ENCODE measurements at regions not wholly inside any gene's neighbourhood (a gene's known extent, or its start where the extent isn't known, plus 50 kb on each side); places are given as distances from the start of the nearest gene placed in this dataset.

DNA sequence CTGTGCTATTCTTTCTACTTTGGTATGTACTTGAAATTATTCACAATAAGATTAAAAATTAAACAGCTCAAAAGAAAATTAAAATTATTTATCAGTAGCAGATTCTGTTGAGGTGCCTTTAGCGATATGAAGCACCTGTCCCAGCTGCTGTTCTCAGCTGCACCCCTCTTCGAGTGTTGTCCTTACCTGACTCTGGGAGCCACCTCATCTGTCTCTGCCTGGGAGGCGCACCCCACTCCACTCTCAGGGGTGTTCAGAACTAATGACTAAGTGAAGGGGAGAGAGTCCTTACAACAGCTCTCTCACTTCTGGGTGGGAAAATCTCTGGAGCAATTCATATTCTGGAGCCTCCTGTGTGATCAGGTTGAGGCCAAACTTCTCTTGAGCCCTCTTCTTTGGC, 745.7 kb downstream of the RFPL4B start:
- no peaks in the 10 kb centered on the region for H3K27me3 Mint-ChIP-seq (ENCODE audit: low read depth, poor library complexity)
- no peak overlapping the region for H3K27ac Mint-ChIP-seq
- H3K4me3 Mint-ChIP-seq, result no peak overlapping the region
- no peaks in the 10 kb centered on the region for H3K4me1 Mint-ChIP-seq
- DNase-seq, result no peak
- H3K36me3 Mint-ChIP-seq (ENCODE audit: low read depth), result peaks cover 9% of the 10 kb centered on the region
- H3K9me3 Mint-ChIP-seq, result peaks cover 23% of the 10 kb centered on the region
- TF ChIP-seq, protein P1, sequence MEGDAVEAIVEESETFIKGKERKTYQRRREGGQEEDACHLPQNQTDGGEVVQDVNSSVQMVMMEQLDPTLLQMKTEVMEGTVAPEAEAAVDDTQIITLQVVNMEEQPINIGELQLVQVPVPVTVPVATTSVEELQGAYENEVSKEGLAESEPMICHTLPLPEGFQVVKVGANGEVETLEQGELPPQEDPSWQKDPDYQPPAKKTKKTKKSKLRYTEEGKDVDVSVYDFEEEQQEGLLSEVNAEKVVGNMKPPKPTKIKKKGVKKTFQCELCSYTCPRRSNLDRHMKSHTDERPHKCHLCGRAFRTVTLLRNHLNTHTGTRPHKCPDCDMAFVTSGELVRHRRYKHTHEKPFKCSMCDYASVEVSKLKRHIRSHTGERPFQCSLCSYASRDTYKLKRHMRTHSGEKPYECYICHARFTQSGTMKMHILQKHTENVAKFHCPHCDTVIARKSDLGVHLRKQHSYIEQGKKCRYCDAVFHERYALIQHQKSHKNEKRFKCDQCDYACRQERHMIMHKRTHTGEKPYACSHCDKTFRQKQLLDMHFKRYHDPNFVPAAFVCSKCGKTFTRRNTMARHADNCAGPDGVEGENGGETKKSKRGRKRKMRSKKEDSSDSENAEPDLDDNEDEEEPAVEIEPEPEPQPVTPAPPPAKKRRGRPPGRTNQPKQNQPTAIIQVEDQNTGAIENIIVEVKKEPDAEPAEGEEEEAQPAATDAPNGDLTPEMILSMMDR (IDR thresholded peaks at IDR 0.05), result no peak

DNA sequence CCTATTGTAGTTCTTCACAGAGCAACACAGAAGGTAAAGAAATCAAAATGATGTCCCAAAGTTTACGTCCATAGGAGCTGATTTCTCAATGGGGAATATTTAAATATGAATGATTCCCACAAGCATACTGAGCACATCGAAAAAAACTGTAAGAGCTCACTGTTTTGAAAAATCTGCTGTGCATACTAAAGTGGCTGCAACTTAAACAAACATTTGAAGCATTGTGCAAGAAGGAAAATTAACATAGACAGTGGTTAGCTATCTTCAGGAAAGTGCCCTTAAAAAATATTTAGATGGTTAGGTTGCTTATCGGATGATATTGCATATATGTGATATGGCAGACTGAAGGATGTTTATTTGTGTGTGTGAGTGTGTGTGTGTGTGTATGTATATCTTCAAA, 747.6 kb downstream of the RFPL4B start:
- peaks cover 16% of the 10 kb centered on the region for H3K9me3 Mint-ChIP-seq
- no peak for DNase-seq
- no peak overlapping the region for H3K27ac Mint-ChIP-seq
- H3K4me1 Mint-ChIP-seq, result no peaks in the 10 kb centered on the region
- peaks cover 16% of the 10 kb centered on the region for H3K36me3 Mint-ChIP-seq (ENCODE audit: low read depth)
- H3K4me3 Mint-ChIP-seq, result no peak overlapping the region
- TF ChIP-seq, protein P1 (IDR thresholded peaks at IDR 0.05), result no peak
- no peaks in the 10 kb centered on the region for H3K27me3 Mint-ChIP-seq (ENCODE audit: low read depth, poor library complexity)

DNA sequence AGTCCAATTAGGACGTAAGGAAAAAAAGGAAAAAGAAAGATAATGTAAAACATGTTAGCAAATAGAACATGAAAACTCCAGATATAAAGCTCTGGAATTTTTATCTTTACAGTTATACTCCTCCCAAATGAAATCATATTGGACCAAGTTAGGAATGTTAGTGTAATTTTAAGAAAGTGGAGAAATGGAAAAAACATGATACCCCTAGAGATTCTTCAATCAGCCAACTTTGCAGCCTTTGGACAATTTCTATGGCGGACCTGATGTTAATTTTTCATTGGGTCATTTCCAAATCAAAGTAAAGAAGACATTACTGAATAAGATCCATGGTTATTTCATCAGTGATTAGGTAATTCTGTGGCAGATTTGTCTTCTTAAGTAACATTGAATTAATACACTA, 748.7 kb downstream of the RFPL4B start:
- H3K9me3 Mint-ChIP-seq, result peaks cover 16% of the 10 kb centered on the region
- TF ChIP-seq, protein P1 (IDR thresholded peaks at IDR 0.05), result no peak
- H3K36me3 Mint-ChIP-seq (ENCODE audit: low read depth), result peaks cover 16% of the 10 kb centered on the region
- H3K27me3 Mint-ChIP-seq (ENCODE audit: low read depth, poor library complexity), result no peaks in the 10 kb centered on the region
- no peak overlapping the region for H3K27ac Mint-ChIP-seq
- DNase-seq, result no peak
- no peaks in the 10 kb centered on the region for H3K4me1 Mint-ChIP-seq
- no peak overlapping the region for H3K4me3 Mint-ChIP-seq

DNA sequence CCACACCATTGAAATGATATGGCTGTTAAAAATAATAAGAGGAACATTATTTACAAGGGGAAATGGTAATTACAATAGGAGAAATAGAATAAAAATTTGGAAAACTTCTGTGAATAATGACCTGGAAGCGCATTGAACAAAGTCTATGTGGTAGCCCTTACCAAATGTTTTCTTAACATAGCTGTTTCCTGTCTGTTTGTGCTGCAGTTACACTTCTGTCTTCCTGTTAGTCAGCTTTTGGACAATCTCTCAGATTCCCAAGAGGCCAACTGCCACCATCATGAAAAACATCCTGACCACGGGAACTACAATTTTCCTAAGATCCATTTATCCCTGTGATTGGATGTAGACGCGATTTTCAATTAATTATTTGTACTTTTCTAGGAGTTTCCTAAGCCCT, 754.4 kb upstream of the MARCKS start:
- H3K4me3 Mint-ChIP-seq, result no peak overlapping the region
- H3K9me3 Mint-ChIP-seq, result peaks cover 11% of the 10 kb centered on the region
- DNase-seq, result no peak
- H3K27ac Mint-ChIP-seq, result peak overlapping the region; percentile 67
- TF ChIP-seq, protein P1 (IDR thresholded peaks at IDR 0.05), result no peak
- peaks cover 18% of the 10 kb centered on the region for H3K4me1 Mint-ChIP-seq
- H3K36me3 Mint-ChIP-seq (ENCODE audit: low read depth), result peaks cover 7% of the 10 kb centered on the region
- H3K27me3 Mint-ChIP-seq (ENCODE audit: low read depth, poor library complexity), result no peaks in the 10 kb centered on the region

DNA sequence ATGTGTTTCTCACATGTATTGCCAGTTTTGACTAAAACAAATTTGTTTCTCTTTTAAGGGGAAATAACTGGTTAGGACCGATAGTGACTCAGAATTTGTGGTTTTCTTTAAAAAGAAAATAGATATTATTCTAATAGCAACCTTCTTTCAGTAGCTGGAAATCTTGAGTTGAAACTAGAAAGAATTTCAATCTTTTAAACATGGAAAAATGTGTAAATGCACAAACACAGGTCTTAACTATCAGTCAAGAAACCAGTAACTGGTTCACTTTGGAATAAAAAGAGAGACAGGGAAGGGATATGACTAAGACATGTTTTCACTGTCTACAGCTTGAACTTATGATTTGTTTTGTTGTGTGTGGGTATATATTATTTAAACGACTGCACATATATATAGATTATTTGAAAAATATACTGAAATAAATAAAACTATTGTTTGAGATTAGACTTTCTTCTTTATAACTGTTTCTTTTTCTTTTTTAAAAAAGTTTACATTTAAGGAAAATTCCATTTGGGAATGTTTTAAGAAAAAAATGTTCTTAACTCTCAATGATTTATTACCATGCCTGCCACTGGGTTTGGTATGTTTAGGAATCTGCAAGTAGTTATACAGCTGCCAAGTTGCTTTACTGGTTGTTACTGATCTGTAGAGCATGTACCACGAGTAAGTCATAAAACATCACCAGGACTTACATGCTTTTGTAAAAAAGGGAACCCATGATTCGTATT, 753.3 kb upstream of the MARCKS start:
- TF ChIP-seq, protein P1 (IDR thresholded peaks at IDR 0.05), result no peak
- DNase-seq, result no peak
- no peaks in the 10 kb centered on the region for H3K36me3 Mint-ChIP-seq (ENCODE audit: low read depth)
- peaks cover 14% of the 10 kb centered on the region for H3K9me3 Mint-ChIP-seq
- H3K27ac Mint-ChIP-seq, result peak overlapping the region; percentile 21
- H3K27me3 Mint-ChIP-seq (ENCODE audit: low read depth, poor library complexity), result no peaks in the 10 kb centered on the region
- no peak overlapping the region for H3K4me3 Mint-ChIP-seq
- H3K4me1 Mint-ChIP-seq, result peaks cover 18% of the 10 kb centered on the region

DNA sequence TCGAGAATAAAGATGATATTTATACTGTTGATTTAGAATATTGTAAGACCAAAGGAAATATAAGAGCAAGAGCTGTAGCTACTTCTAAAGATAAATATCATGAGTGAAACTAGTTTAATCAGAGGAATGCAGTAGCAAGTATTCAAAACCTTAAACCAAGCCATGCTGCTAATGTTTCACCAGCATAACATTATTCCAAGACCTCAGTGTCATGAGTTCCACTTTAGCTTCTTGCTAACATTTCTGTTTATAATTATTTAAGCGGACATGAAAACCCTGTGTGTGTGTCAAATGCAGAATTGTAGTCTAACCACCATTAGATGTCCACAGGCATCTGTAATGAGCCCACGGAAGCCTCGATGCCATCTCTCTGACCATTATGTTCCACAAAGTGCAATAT, 752.6 kb upstream of the MARCKS start:
- H3K4me1 Mint-ChIP-seq, result peaks cover 18% of the 10 kb centered on the region
- no peak overlapping the region for H3K4me3 Mint-ChIP-seq
- peaks cover 20% of the 10 kb centered on the region for H3K9me3 Mint-ChIP-seq
- DNase-seq, result no peak
- H3K27me3 Mint-ChIP-seq (ENCODE audit: low read depth, poor library complexity), result no peaks in the 10 kb centered on the region
- H3K36me3 Mint-ChIP-seq (ENCODE audit: low read depth), result no peaks in the 10 kb centered on the region
- TF ChIP-seq, protein P1 (IDR thresholded peaks at IDR 0.05), result no peak
- H3K27ac Mint-ChIP-seq, result peak overlapping the region; percentile 21

All from nephron progenitor cell (in vitro differentiated cells).